ENCODE measurements at regions not wholly inside any gene's neighbourhood (a gene's known extent, or its start where the extent isn't known, plus 50 kb on each side); places are given as distances from the start of the nearest gene placed in this dataset.
"Not testable (repeated sequence)": the region's sequence is repeated elsewhere in the genome, so short reads cannot be mapped to it uniquely, and the experiment has no call there.

- not testable (repeated sequence) for TF ChIP-seq REST (IDR thresholded peaks at IDR 0.05; ENCODE audit: insufficient replicate concordance, low read depth); CTCF (IDR thresholded peaks at IDR 0.05; ENCODE audit: insufficient read depth, low read length); POLR2AphosphoS5 (IDR thresholded peaks at IDR 0.05; ENCODE audit: low read depth); GABPA (IDR thresholded peaks at IDR 0.05; ENCODE audit: low read depth); SPI1 (IDR thresholded peaks at IDR 0.05; ENCODE audit: borderline replicate concordance, low read depth)
Measured at GRCh38 chr5:21483790-21484497, 1369.2 kb downstream of the CDH12 start.
